GM18861 (cell line): ENCODE measurements at regions not wholly inside any gene's neighbourhood (a gene's known extent, or its start where the extent isn't known, plus 50 kb on each side); places are given as distances from the start of the nearest gene placed in this dataset.
"Not testable (repeated sequence)": the region's sequence is repeated elsewhere in the genome, so short reads cannot be mapped to it uniquely, and the experiment has no call there.

Experiments used
- ATAC-seq: cut with Tn5 transposase; IDR thresholded peaks from one replicate; pipeline ENCODE4 v1.9.1; 2021; ENCODE audit not compliant: unreplicated experiment

GRCh38 chr13:67977066-67977465 lies 746.9 kb upstream of the PCDH9 start:
- ATAC-seq = no peak

GRCh38 chr13:67971291-67971690 lies 741.2 kb upstream of the PCDH9 start:
- ATAC-seq = no peak

DNA sequence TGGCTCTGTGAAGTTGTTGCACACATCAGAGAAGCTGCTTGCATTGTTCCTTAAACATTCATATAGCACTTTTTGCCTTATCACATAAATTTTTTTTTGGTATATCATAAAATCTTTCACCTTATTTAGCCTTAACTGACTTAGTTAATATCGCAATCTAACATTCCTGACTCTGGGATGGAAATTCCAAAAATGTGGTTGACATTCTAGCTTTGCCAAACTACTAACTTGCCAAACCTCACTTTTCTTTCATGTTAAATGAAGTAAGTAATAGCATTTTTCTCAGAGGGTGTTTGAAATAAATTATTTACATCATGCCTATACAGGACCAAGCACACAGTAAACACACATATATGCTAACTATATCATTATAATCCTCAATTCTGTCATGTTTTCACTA lies 736.9 kb upstream of the PCDH9 start:
- ATAC-seq = no peak

DNA sequence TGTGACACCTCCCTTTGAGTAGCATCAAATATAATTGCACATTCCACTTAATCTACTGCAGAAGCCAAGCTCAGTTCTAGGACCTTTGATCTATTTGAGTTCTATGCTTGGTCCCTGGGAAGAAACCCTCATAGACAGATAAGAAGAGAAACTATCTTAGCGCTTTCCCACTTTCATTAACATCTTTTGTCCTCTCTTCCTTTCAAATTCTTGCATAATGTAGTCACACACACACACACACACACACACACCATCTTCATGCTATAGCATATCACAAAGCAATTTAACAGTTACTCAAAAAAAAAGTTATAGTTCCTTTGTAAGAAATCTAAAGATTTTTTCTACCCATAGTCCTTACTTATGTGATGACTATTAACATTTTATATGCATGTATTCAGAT lies 735.9 kb upstream of the PCDH9 start:
- ATAC-seq = no peak

DNA sequence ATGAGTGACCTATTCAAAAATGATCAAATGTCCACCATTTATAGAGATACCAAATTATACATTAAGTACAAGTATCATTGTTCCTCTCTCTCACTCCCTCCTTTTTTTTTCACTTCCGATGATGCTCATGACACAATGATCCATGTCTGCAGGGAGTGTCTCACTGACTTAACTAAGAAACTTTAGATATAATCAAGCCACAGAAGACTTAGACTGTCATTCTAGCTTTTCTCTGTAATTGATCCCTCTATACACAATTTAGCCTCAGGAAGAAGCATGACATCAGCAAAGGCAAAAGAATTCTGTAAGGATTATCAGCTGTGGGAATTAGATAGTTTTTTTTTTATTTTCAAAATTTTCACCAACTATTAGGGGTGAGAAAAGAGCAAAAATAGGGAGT lies 734.9 kb upstream of the PCDH9 start:
- ATAC-seq = no peak

- no peak for ATAC-seq
Observed at GRCh38 chr13:67964091-67964490, 734.0 kb upstream of the PCDH9 start.

DNA sequence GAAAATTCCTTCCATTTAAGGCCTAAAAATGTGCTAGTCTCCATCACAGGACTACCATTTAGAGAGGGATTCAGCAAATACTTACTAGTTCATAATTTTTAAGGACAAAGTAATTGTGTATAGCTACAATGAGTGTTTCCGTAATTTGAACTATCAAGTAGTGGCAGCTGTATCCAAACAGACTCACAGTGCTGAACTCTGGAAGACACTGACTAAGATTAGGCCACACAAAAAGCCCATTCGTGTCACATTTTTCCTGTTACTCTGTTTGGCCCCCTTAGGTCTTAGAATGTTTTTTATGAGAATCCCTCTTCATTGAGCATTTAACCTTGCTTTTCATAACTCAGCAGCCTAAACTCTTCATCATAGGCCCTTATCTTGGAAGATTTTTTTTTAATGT lies 731.2 kb upstream of the PCDH9 start:
- ATAC-seq = no peak

- ATAC-seq = no peak
Observed at GRCh38 chr13:67951431-67951830, 721.3 kb upstream of the PCDH9 start.

DNA sequence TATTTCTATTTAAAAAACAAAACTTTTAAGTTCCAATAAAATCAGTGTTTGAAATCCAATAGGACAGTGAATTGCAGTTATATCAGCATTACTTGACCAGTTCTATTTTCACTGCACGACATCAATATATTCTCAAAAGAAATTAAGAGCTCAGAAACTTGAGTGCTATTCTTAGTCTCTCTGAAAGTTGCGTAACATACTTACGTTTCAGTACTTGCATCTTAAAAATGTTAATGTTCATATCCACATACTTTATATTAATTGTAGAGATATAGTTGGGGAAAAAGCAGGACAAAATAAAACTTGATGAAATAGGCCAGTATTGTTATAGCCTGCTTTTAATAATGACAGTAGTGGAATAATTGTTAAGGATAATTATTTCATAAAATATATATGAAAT lies 720.5 kb upstream of the PCDH9 start:
- no peak for ATAC-seq

DNA sequence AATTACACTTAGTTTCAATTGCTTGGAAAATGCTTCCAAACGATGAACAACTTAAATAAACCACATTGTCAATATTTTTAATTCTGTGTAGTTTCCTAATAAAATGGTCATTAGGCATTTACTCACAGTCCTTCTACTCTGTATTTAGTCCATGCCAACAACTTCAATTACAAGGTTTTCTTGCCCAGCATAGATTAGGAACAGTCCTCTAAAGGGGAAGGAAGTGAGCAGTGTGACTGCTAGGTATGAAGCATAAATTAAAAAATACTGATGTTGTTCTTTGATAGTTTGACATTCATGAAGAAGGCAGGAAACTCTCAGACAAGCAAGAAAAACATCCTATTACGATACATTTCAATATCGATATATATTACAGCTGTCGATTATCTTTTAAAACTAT lies 716.0 kb upstream of the PCDH9 start:
- ATAC-seq = no peak

GRCh38 chr13:67943116-67943515 lies 713.0 kb upstream of the PCDH9 start:
- no peak for ATAC-seq

- ATAC-seq = no peak
Observed at GRCh38 chr13:67935626-67936025, 705.5 kb upstream of the PCDH9 start.

GRCh38 chr13:67934617-67935330 lies 704.6 kb upstream of the PCDH9 start:
- no peak for ATAC-seq

DNA sequence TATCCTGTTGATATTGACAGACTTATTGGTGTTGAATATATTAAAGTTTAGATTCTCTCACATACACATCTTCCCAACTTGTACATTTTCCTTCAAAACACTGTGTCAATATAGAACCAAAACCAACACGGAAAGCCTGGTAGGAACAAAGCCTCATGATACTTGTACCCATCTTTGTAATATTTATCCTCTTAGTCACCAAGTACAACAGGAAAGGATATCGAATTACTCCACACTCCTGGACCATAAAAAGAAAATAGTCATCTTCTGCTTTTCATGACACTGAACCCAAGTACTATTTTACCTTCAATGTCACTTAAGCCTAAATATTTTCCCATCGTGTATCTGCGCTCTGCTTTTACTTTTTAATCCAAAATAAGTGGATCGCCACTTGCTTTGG lies 702.9 kb upstream of the PCDH9 start:
- no peak for ATAC-seq

DNA sequence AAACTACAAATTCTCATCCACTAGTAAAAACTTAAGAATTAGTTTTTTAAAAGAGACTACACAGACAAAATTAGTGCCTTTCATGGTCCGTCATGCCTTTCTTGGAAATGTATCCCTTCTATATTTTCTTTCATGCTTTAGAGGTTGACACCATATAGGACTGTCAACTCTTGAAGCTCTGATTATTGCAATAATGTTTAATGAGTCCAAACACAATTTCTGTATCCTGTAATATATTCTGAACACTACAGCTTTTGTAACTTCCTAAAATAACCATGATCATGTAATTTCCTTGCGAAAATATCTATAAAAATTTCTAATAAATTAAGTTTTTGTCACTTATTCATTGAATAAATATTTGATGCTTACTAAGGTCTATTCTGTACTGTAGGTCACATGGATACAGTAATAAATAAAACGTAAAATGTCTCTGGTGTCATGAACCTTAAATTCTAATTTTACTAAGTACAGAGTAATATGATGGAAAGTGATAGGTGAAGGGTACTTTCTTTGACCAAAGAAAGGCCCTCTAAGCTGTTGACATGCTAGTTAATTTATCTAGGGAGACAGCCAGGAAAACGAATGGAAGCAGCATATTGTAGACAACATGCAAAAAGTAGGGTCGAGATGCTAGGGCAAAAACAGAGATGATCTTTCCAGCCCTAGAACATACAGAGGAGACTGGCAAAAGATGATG lies 687.3 kb upstream of the PCDH9 start:
- ATAC-seq = no peak

- ATAC-seq = no peak
Observed at GRCh38 chr13:67916650-67917049, 686.5 kb upstream of the PCDH9 start.

DNA sequence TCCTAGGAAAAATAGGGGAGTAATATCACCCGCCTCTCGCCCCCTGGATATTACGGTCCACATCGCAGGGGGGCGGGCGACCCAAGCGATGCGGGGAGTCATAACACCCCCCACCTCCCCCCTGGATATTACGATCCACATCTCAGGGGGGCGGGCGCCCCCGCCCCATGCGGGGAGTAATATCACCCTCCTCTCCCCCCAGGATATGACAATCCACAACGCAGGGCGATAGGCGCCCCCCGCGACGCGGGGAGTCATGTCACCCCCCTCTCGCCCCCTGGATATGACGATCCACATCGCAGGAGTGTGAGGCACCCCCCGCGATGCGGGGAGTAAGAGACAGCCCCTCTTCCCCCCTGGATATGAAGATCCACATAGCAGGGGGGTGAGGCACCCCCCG lies 684.4 kb upstream of the PCDH9 start:
- no peak for ATAC-seq

DNA sequence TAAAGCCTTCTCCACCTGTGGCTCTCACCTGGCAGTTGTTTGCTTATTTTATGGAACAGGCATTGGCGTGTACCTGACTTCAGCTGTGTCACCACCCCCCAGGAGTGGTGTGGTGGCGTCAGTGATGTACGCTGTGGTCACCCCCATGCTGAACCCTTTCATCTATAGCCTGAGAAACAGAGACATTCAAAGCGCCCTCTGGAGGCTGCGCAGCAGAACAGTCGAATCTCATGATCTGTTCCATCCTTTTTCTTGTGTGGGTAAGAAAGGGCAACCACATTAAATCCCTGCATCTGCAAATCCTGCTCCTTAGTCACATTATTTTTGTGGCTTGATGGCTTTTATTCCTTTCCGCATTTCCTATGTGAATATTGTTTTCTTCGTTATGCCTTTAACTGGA lies 672.8 kb upstream of the PCDH9 start:
- not testable (repeated sequence) for ATAC-seq

- ATAC-seq = no peak
Observed at GRCh38 chr13:67880916-67881315, 650.8 kb upstream of the PCDH9 start.

DNA sequence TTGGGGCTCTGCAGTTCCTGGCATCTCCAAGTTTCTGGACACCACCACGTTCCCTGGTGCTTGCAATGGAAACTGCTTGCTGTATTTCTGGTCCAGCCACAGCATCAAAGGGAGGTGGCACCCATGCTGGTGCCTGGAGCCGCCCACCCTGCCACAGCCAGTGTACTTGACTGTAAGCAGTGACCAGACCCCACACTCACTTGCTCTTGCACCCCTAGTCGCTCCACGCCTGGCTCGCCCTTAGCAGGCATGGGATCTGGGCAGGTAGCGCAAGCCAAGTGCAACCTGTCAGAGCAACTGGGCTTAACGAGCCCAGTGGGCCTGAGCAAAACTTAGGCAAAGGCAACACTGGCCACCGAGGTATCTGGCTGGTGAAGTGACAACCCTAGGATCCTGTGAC lies 648.2 kb upstream of the PCDH9 start:
- ATAC-seq = no peak

DNA sequence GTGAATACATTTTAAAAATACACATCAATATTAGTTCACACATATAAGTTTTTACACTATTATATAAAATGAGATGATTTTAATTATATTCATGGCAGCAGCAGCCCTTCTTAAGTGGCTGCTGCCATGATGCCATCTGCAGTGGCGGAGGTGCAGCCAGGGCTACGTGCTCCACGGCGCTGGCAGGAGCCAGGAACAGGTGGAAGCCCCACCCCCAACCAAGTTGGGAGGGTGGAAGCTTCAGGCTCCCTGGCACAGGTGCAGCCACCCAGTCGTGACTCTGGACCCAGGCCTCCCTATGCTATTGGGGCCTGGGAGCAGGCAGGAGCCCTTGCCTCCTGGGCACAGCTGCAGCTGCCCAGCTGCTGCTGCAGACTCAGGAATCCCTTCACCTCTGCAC lies 646.9 kb upstream of the PCDH9 start:
- no peak for ATAC-seq

DNA sequence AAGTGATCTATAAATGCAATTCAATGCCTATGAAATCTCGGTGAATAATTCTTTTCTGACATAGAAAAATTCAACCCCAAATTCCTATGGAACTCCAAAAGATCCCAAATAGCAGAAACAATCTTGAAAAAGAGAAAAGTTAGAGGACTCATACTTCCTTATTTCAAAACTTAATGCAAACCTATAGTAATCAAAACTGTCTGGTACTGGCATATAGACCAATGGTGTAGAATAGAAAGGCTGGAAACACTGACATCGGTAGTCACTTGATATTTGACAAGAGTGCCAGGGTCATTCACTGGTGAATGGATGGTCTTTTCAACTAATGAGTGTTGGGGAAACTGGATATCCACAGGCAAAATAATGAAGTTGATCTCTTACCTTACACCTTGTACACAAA lies 637.1 kb upstream of the PCDH9 start:
- ATAC-seq = no peak

DNA sequence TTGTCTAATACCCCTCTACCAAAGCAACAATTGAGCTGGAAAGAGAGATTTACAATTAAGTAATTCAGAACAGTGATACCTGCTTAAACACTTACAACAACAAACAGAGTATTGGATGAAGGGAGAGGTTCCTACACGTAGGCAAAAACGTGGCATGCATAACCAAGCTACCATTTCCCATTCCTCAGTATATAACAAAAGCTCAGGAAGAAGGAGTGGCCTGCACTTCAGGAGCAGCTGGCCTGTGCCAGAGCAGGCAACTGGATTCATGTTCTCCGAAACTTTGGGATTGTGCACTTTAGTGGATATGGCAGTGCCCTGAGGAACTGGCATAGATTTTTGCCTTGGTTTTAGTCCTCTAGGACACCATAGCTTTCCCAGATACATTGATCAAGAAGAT lies 630.2 kb upstream of the PCDH9 start:
- no peak for ATAC-seq
